PFSK-1 (cell line): ENCODE measurements at regions not wholly inside any gene's neighbourhood (a gene's known extent, or its start where the extent isn't known, plus 50 kb on each side); places are given as distances from the start of the nearest gene placed in this dataset.

Experiments used
- FOXP2 ChIP-seq: optimal IDR thresholded peaks from 2 replicates; pipeline ENCODE3; 2011; ENCODE audit warnings: borderline replicate concordance, control low read depth, inconsistent platforms; ENCODE audit not compliant: insufficient read depth; ENCODE audit errors: extremely low read length, extremely low read depth
- POLR2AphosphoS5 ChIP-seq: IDR thresholded peaks from 2 replicates; pipeline ENCODE4 v1.6.1; 2012; ENCODE audit warnings: low read depth, mild to moderate bottlenecking, control low read depth, low read length, moderate library complexity
- SIN3A ChIP-seq: IDR thresholded peaks from 2 replicates; pipeline ENCODE4 v1.6.1; 2012; ENCODE audit warnings: mild to moderate bottlenecking, low read length, moderate library complexity, borderline replicate concordance; ENCODE audit not compliant: insufficient read depth
- TAF1 ChIP-seq: IDR thresholded peaks from 2 replicates; pipeline ENCODE4 v1.6.1; 2012; ENCODE audit warnings: low read length, control low read depth, borderline replicate concordance; ENCODE audit not compliant: insufficient read depth
- TF ChIP-seq, protein P1 (sequence below), 2 experiments: IDR thresholded peaks; 2 replicates each; pipeline versions ENCODE4 v1.6.1 to v1.8.0; 2011 to 2012; ENCODE audit warnings: low read depth in 2 of 2, low read length in 2 of 2, control low read depth in 1 of 2, inconsistent platforms in 1 of 2, mild to moderate bottlenecking in 1 of 2, moderate library complexity in 1 of 2; ENCODE audit not compliant: insufficient read depth in 1 of 2

DNA sequence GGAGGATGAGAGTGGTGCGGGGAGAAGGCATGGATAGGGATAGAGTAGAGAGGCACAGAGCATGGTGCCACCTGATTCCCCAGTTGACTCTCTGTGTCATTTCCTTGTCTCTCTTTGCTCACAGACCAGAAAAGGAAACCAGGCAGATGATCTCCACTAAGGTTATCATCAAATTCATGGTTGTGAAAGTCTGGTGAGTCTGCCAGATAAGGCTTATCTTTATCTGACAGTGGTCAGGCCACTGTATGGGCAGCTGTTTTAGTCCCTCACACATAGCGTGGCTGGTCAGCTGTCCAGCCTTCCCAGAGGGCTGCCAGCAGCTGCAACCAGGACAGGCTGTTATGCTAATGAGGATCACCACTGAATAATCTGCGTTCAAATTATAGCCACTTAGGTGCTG, 99.0 kb downstream of the ADRA2A start:
- TF ChIP-seq, protein P1, sequence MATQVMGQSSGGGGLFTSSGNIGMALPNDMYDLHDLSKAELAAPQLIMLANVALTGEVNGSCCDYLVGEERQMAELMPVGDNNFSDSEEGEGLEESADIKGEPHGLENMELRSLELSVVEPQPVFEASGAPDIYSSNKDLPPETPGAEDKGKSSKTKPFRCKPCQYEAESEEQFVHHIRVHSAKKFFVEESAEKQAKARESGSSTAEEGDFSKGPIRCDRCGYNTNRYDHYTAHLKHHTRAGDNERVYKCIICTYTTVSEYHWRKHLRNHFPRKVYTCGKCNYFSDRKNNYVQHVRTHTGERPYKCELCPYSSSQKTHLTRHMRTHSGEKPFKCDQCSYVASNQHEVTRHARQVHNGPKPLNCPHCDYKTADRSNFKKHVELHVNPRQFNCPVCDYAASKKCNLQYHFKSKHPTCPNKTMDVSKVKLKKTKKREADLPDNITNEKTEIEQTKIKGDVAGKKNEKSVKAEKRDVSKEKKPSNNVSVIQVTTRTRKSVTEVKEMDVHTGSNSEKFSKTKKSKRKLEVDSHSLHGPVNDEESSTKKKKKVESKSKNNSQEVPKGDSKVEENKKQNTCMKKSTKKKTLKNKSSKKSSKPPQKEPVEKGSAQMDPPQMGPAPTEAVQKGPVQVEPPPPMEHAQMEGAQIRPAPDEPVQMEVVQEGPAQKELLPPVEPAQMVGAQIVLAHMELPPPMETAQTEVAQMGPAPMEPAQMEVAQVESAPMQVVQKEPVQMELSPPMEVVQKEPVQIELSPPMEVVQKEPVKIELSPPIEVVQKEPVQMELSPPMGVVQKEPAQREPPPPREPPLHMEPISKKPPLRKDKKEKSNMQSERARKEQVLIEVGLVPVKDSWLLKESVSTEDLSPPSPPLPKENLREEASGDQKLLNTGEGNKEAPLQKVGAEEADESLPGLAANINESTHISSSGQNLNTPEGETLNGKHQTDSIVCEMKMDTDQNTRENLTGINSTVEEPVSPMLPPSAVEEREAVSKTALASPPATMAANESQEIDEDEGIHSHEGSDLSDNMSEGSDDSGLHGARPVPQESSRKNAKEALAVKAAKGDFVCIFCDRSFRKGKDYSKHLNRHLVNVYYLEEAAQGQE (IDR thresholded peaks at IDR 0.05; ENCODE audit: insufficient read depth in 1 of 2, low read depth in 2 of 2, low read length in 2 of 2): no peak
- TF ChIP-seq POLR2AphosphoS5 (no peak), FOXP2 (no peak)

DNA sequence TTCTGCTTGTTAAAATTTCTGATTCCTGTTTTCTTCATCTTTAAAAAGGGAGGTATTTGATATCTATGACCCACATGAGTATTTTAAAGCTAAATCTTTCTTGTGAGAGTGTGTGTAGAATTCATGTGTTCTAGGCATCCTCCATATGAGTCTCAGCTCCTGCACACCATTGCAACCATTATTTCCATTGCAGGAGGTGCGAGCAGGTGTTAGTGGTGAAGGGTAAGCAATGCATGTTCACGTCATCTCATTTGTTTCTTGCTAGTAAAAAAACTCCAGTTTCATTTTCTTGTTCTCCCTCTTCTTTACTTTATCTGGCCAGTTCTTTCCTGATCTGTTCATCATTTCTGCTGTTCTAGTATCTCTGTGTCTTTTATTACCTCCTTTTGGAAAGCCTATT, 100.5 kb downstream of the ADRA2A start:
- TF ChIP-seq FOXP2: no peak
- TF ChIP-seq TAF1: no peak

DNA sequence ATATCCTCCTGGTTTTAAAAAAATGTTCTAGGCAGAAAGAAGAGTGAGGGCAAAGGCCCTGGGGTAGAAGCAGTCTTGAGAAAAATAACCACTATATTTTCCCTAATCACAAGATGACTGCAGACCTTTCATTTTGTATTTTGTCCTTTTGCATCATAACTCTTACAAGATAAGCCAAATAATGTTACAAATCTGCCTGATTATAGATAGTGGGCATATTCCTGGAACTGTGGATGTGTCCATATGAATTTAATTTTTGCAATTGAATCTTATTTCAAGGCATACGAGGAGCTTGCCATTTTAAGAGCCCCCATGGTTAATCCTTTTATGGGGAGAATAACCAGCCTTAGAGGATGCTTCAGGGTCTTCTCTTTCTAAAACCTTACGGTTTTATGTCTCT, 102.7 kb downstream of the ADRA2A start:
- TF ChIP-seq POLR2AphosphoS5 (no peak), FOXP2 (no peak)

DNA sequence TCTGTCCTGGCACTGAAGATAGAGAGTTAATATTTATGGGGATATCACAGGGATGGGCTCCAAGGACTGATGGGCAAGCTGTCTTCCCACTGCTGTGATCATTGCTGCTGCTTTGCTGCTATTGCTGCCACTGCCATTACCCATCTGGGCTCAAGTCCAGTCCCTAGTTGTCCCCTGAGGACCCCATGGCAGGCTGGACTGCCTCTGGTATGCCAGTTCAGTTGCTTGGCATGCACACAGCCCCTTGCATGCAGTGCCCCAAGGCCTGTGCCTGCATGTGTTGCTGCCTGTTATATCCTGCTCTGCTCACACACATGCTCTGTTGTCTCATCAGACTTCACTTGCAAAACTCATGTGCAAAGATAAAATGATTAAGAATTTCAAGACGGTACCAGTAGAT, 109.5 kb downstream of the ADRA2A start:
- TF ChIP-seq FOXP2 (no peak), SIN3A (no peak), TAF1 (no peak), POLR2AphosphoS5 (no peak)
- TF ChIP-seq, protein P1 (IDR thresholded peaks at IDR 0.05; ENCODE audit: insufficient read depth in 1 of 2, low read depth in 2 of 2, low read length in 2 of 2): no peak

DNA sequence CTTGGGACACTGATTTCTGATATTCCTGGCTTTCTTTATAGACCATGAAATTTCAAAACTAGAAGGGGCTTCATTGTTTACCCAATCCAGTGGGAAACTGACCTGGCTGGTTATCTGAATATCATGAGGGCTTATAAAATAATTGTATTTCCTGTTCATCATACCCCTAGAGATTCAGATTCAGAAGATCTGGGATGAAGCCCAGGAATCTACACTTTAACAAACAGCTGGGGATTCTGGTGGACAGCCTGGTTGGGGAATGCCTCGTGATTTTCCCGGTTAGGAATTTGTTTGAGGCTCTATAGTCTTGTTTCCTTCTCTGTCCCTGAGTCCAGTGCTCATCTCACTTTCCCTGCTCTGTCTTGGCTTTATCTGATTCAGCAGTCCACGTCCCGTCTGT, 110.3 kb downstream of the ADRA2A start:
- TF ChIP-seq SIN3A (no peak), POLR2AphosphoS5 (no peak), FOXP2 (no peak), TAF1 (no peak)
- TF ChIP-seq, protein P1 (IDR thresholded peaks at IDR 0.05; ENCODE audit: insufficient read depth in 1 of 2, low read depth in 2 of 2, low read length in 2 of 2): no peak

DNA sequence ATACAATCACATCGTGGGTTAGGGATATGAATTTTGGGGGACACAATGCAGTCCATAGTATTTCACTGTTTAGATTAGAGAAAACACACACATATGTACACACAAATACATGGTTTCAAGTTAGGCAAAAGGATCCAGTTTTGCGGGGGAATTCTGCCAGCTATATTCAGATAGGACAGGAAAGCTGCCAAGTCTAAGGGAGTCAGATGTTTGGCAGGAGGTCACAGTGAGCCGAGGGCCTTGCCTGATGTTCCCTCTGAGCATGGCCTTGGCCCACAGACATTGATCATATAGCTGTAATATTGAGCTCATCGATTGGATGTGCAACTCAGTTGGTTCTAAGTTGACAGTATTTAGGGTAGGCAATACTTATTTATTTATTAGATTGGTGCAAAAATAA, 122.8 kb downstream of the ADRA2A start:
- TF ChIP-seq POLR2AphosphoS5: no peak
- TF ChIP-seq FOXP2: no peak
- TF ChIP-seq, protein P1 (IDR thresholded peaks at IDR 0.05; ENCODE audit: insufficient read depth in 1 of 2, low read depth in 2 of 2, low read length in 2 of 2): no peak
- TF ChIP-seq SIN3A: no peak
- TF ChIP-seq TAF1: no peak
